HG02623 (cell line): ENCODE measurements at regions not wholly inside any gene's neighbourhood (a gene's known extent, or its start where the extent isn't known, plus 50 kb on each side); places are given as distances from the start of the nearest gene placed in this dataset.

Experiments used
- ATAC-seq: cut with Tn5 transposase; IDR thresholded peaks from one replicate; pipeline ENCODE4 v1.9.1; 2021; ENCODE audit warnings: moderate library complexity; ENCODE audit not compliant: unreplicated experiment

- ATAC-seq: no peak
These were observed 721.6 kb upstream of the ARGLU1 start for GRCh38 chr13:107289540-107289939.

GRCh38 chr13:107284173-107284572 is 716.2 kb upstream of the ARGLU1 start:
- ATAC-seq: no peak

- no peak for ATAC-seq
These were observed 710.0 kb upstream of the ARGLU1 start for GRCh38 chr13:107277911-107278310.

- no peak for ATAC-seq
These were observed 709.0 kb upstream of the ARGLU1 start for GRCh38 chr13:107276936-107277335.

- no peak for ATAC-seq
These were observed 708.1 kb upstream of the ARGLU1 start for GRCh38 chr13:107275945-107276614.

GRCh38 chr13:107275312-107275711 is 707.4 kb upstream of the ARGLU1 start:
- ATAC-seq: no peak

GRCh38 chr13:107271227-107271626 is 703.3 kb upstream of the ARGLU1 start:
- ATAC-seq: no peak

- ATAC-seq: no peak
These were observed 698.7 kb upstream of the ARGLU1 start for GRCh38 chr13:107266657-107267056.

- no peak for ATAC-seq
These were observed 690.8 kb upstream of the ARGLU1 start for GRCh38 chr13:107258599-107259187.

- no peak for ATAC-seq
These were observed 686.5 kb upstream of the ARGLU1 start for GRCh38 chr13:107254392-107254791.

GRCh38 chr13:107252428-107252827 is 684.5 kb upstream of the ARGLU1 start:
- no peak for ATAC-seq

- ATAC-seq: no peak
These were observed 684.1 kb upstream of the ARGLU1 start for GRCh38 chr13:107252021-107252420.

GRCh38 chr13:107251341-107251740 is 683.4 kb upstream of the ARGLU1 start:
- no peak for ATAC-seq

- no peak for ATAC-seq
These were observed 682.7 kb upstream of the ARGLU1 start for GRCh38 chr13:107250628-107251027.

GRCh38 chr13:107244241-107244640 is 676.3 kb upstream of the ARGLU1 start:
- no peak for ATAC-seq

- no peak for ATAC-seq
These were observed 674.2 kb upstream of the ARGLU1 start for GRCh38 chr13:107242138-107242537.

GRCh38 chr13:107241381-107241780 is 673.4 kb upstream of the ARGLU1 start:
- ATAC-seq: no peak

GRCh38 chr13:107239213-107239612 is 671.3 kb upstream of the ARGLU1 start:
- no peak for ATAC-seq

GRCh38 chr13:107238262-107238981 is 670.5 kb upstream of the ARGLU1 start:
- ATAC-seq: no peak

GRCh38 chr13:107234319-107235073 is 666.6 kb upstream of the ARGLU1 start:
- ATAC-seq: no peak

GRCh38 chr13:107233541-107233940 is 665.6 kb upstream of the ARGLU1 start:
- no peak for ATAC-seq
